ENCODE measurements at regions not wholly inside any gene's neighbourhood (a gene's known extent, or its start where the extent isn't known, plus 50 kb on each side); places are given as distances from the start of the nearest gene placed in this dataset.

DNA sequence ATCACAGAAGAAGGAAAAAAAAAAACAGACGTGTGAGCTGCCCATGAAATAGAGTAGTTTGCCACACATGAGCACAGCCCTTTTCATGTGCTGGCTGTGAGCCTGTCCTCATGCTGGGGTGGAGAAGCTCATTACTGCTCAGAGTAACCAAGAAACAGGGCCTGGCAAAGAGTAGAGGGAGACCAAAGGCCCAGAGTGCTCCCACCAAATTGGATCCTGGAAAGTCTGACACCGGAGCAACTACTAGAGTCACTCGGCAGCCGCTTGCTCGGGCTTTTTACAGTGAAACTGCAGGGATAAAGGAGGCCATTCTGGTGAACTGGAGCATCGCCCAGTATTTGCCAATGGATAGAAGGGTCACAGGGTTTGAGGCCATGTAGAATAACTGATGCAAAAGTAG is 64.4 kb upstream of the BARHL2 start:
- Histone ChIP-seq H4K20me1 (replicated peaks; ENCODE audit: control insufficient read depth, extremely low read depth, insufficient read depth, low read length) (no peaks in the 10 kb centered on the region), H3K9me1 (replicated peaks; ENCODE audit: control insufficient read depth, extremely low read depth, insufficient read depth, low read length) (no peaks in the 10 kb centered on the region), H3K9me3 (replicated peaks; ENCODE audit: control insufficient read depth, insufficient read depth, low read length) (no peaks in the 10 kb centered on the region), H3K36me3 (ENCODE audit: control insufficient read depth in 2 of 2, extremely low read depth in 1 of 2, insufficient read depth in 2 of 2, low read length in 2 of 2) (no peaks in the 10 kb centered on the region), H3K4me1 (ENCODE audit: control insufficient read depth, extremely low read depth, insufficient read depth, low read length) (no peaks in the 10 kb centered on the region), H3K4me2 (ENCODE audit: insufficient read depth, low read length) (no peak overlapping the region), H3K79me2 (ENCODE audit: control insufficient read depth, insufficient read depth, low read length) (no peaks in the 10 kb centered on the region), H3K27me3 (ENCODE audit: control insufficient read depth in 2 of 2, insufficient read depth in 2 of 2, low read length in 2 of 2) (no peaks in the 10 kb centered on the region), H3K4me3 (replicated peaks in 1 of 3; ENCODE audit: insufficient read depth in 1 of 3, low read depth in 1 of 3, low read length in 3 of 3) (no peak overlapping the region), H3K9ac (replicated peaks; ENCODE audit: extremely low read depth, insufficient read depth, low read length) (no peak overlapping the region), H3K27ac (ENCODE audit: insufficient read depth, low read depth, low read length) (no peak overlapping the region), H2AFZ (ENCODE audit: low read depth, low read length) (no peak overlapping the region)
- CTCF ChIA-PET = no interaction called here
- no TSS peak for BruUV-seq (replicated peaks)
- TF ChIP-seq JUN (IDR thresholded peaks at IDR 0.05; ENCODE audit: borderline replicate concordance, insufficient read depth, insufficient read length, low read depth) (no peak), EZH2 (IDR thresholded peaks at IDR 0.05; ENCODE audit: borderline replicate concordance, low read depth, low read length, severe bottlenecking) (no peak), FOS (IDR thresholded peaks at IDR 0.05; ENCODE audit: borderline replicate concordance, insufficient read depth, low read length) (no peak), POLR2A (IDR thresholded peaks at IDR 0.05; ENCODE audit: low read depth, low read length) (no peak), POLR2AphosphoS5 (IDR thresholded peaks at IDR 0.05; ENCODE audit: insufficient read depth, low read depth, low read length) (no peak), GATA2 (IDR thresholded peaks at IDR 0.05; ENCODE audit: insufficient read depth, insufficient read length, low read depth, low read length) (no peak), MYC (IDR thresholded peaks at IDR 0.05; ENCODE audit: low read depth, low read length) (no peak)
- TF ChIP-seq, protein P1, sequence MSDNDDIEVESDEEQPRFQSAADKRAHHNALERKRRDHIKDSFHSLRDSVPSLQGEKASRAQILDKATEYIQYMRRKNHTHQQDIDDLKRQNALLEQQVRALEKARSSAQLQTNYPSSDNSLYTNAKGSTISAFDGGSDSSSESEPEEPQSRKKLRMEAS (IDR thresholded peaks at IDR 0.05; ENCODE audit: insufficient read depth, insufficient read length) = no peak
- TF ChIP-seq, protein P2, sequence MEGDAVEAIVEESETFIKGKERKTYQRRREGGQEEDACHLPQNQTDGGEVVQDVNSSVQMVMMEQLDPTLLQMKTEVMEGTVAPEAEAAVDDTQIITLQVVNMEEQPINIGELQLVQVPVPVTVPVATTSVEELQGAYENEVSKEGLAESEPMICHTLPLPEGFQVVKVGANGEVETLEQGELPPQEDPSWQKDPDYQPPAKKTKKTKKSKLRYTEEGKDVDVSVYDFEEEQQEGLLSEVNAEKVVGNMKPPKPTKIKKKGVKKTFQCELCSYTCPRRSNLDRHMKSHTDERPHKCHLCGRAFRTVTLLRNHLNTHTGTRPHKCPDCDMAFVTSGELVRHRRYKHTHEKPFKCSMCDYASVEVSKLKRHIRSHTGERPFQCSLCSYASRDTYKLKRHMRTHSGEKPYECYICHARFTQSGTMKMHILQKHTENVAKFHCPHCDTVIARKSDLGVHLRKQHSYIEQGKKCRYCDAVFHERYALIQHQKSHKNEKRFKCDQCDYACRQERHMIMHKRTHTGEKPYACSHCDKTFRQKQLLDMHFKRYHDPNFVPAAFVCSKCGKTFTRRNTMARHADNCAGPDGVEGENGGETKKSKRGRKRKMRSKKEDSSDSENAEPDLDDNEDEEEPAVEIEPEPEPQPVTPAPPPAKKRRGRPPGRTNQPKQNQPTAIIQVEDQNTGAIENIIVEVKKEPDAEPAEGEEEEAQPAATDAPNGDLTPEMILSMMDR (IDR thresholded peaks at IDR 0.05; ENCODE audit: extremely low read depth in 1 of 2, insufficient read depth in 1 of 2, low read depth in 1 of 2, low read length in 2 of 2) = no peak
- intact Hi-C loops (cut with micrococcal nuclease) = no loop called here
- DNase-seq (ENCODE audit: low read depth, low spot score) (no peak), FAIRE-seq (no peak)
- dilution Hi-C loops (cut with MboI; ENCODE audit: extremely low pct_ligation_motif_present, low sequenced_read_pairs) = no loop called here
- POLR2A ChIA-PET = interaction anchor here (0.7 kb wide), 1 partner anchor 12 kb away, joined by 3 read pairs; no protein-coding TSS in a partner anchor
